Lower lobe of right lung (tissue), 2 donors: ENCODE measurements at regions not wholly inside any gene's neighbourhood (a gene's known extent, or its start where the extent isn't known, plus 50 kb on each side); places are given as distances from the start of the nearest gene placed in this dataset.

Source experiments
- ATAC-seq, 2 donors: fragments of 200-7000 bp; cut with Tn5 transposase; one replicate each; pipeline ENCODE4 v1.9.1; 2020 to 2022; ENCODE audit warnings: mild to moderate bottlenecking in 2 of 2, moderate library complexity in 2 of 2
- DNase-seq: peaks from one replicate; pipeline ENCODE4 v3.0.0-alpha.2; 2020
- H3K27ac ChIP-seq: fragments of 200-600 bp; one replicate; pipeline ENCODE4 v1.8.0; 2022
- H3K27me3 ChIP-seq: fragments of 200-600 bp; one replicate; pipeline ENCODE4 v1.8.0; 2022; ENCODE audit warnings: low read depth
- H3K36me3 ChIP-seq: fragments of 200-600 bp; one replicate; pipeline ENCODE4 v1.8.0; 2022; ENCODE audit warnings: mild to moderate bottlenecking
- H3K4me1 ChIP-seq: fragments of 200-600 bp; one replicate; pipeline ENCODE4 v1.8.0; 2022
- H3K4me3 ChIP-seq: fragments of 200-600 bp; one replicate; pipeline ENCODE4 v1.8.0; 2022; ENCODE audit warnings: mild to moderate bottlenecking
- H3K9me3 ChIP-seq: fragments of 200-600 bp; one replicate; pipeline ENCODE4 v1.8.0; 2022
- intact Hi-C: fragments of 100-400 bp; cut with DNase I; formaldehyde crosslinking; loops from one replicate; pipeline ENCODE4 v1.11.0; 2022
- TF ChIP-seq, protein P1 (sequence below): fragments of 200-600 bp; IDR thresholded peaks from one replicate; pipeline ENCODE4 v1.8.0; 2022; ENCODE audit warnings: antibody characterized with exemption, mild to moderate bottlenecking
- donor health status: DM: no; HTN: yes; CAD: no; lungs with severe emphysema.

DNA sequence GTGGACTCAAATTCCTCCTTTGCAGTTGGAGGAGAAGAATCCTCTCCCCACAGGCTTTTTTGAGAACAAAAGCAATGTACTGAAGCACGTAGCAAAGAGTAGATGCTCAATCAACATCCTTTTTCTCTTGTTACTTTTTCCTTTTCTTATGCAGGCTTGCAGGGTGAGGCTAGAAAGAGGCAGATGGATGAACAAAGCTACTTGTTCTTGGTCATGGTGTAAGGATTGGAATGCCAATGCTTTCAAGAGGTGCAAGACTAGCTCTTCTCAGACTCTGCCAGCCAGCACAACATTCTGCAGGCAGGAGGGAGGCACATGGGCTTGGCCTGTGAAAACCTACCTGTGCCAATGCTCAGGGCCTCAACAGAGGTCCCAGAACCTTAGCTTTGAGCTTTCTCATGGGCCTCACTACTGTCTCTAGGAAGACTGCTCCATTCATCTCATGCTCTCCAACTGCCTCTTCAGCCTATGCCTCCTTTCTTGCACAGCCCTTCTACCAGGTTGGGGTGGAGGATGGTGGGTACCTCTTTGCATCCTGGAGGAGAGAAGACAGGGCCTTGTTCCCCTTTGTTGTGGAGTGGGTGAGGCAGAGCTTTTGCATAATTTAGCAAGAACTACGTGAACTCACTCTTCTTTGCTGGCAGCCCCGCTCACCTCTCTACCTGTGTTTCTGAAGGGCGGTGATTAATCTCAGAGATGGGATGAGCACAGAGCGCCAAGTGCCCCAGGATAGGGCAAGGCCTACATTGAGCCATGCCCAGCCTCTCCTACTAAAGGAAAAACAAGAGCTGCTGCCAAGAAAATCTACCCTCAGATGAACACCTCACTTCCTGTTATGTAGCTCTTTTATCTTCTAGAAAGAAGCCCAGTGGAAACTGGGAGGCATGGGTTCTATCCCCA lies 1119.7 kb downstream of the VRK1 start:
- Histone ChIP-seq H3K4me1 (no peaks in the 10 kb centered on the region), H3K36me3 (no peaks in the 10 kb centered on the region), H3K27me3 (no peaks in the 10 kb centered on the region), H3K4me3 (no peak overlapping the region), H3K27ac (no peak overlapping the region), H3K9me3 (no peaks in the 10 kb centered on the region)
- TF ChIP-seq, protein P1, sequence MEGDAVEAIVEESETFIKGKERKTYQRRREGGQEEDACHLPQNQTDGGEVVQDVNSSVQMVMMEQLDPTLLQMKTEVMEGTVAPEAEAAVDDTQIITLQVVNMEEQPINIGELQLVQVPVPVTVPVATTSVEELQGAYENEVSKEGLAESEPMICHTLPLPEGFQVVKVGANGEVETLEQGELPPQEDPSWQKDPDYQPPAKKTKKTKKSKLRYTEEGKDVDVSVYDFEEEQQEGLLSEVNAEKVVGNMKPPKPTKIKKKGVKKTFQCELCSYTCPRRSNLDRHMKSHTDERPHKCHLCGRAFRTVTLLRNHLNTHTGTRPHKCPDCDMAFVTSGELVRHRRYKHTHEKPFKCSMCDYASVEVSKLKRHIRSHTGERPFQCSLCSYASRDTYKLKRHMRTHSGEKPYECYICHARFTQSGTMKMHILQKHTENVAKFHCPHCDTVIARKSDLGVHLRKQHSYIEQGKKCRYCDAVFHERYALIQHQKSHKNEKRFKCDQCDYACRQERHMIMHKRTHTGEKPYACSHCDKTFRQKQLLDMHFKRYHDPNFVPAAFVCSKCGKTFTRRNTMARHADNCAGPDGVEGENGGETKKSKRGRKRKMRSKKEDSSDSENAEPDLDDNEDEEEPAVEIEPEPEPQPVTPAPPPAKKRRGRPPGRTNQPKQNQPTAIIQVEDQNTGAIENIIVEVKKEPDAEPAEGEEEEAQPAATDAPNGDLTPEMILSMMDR: no peak
- DNase-seq (no peak), ATAC-seq (no peak)
- intact Hi-C loops: no loop called here

DNA sequence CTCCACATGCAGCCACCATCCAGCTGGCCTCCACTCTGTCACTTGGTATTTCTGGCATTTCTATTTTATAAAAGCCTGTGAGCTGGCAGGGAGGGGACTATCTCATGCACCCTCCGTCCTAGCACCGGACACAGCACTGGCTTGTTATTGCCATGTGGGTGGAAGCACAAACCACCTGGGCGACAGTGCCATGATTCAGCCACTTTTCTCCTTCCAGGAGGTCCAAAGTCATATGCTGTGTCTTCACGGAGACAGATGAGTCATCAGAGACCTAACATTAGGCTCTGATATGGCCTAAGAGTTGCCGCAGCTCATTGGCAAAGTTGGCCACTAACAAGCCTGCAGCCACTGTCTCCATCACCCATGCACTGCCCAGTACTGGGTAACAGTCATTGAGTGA lies 1123.0 kb downstream of the VRK1 start:
- Histone ChIP-seq H3K36me3 (no peaks in the 10 kb centered on the region), H3K9me3 (no peaks in the 10 kb centered on the region), H3K27ac (no peak overlapping the region), H3K4me1 (no peaks in the 10 kb centered on the region), H3K27me3 (no peaks in the 10 kb centered on the region), H3K4me3 (no peak overlapping the region)
- DNase-seq: no peak
- TF ChIP-seq, protein P1: no peak
- intact Hi-C loops: no loop called here
- no peak for ATAC-seq

DNA sequence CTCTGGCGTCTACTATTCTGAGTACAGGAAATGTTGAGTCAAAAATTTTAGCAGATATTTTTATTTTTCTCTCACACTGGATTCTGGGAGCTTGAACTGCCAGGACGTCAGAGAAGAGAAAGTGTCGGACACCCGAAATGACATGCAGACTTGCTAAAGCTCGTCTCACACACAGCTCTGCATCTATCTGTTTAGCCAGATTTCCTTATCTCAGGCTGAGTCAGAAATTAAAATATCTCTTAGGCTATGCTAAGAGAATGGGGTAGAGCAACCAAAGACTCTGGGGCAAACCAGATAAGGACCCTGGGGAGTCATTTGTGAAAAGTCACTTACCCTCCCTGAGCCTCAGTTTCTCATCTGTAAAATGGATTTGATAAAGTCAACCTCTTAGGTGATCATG lies 1124.1 kb downstream of the VRK1 start:
- Histone ChIP-seq H3K4me1 (no peaks in the 10 kb centered on the region), H3K27ac (no peak overlapping the region), H3K4me3 (no peak overlapping the region), H3K27me3 (no peaks in the 10 kb centered on the region), H3K9me3 (no peaks in the 10 kb centered on the region), H3K36me3 (no peaks in the 10 kb centered on the region)
- no peak for DNase-seq
- ATAC-seq: no peak
- TF ChIP-seq, protein P1: no peak
- intact Hi-C loops: no loop called here

DNA sequence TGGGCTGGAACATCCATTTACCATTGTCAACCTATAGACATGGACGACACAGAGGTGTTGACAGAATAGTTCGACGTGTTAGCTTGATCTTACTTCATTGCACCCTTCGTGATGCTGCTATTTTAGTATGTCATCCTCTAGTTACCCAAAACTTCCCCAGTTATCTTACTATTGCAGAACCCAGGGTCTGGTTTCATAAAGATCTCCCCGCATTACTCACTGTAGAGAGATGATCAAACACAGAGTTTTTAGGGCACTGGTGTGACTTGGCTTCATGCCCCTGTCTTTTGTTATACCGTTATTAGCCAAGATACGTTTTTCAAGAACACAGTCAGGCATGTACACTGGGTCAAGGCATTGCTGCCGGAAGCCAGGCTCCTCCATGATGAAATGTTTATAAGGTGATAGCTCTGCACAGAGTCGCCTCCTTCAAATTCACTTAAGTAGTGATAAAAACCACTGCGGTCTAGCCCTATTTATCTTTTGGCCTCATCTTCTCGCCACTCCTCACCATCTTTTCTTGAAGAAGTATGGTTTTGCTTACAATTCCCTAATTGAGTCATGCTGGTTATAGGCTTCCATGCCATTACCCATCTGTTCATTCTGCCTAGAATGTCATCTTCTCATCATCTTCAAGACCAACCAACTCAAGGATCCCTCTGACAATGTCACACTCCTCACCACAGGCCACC lies 1127.9 kb downstream of the VRK1 start:
- TF ChIP-seq, protein P1: no peak
- intact Hi-C loops: no loop called here
- Histone ChIP-seq H3K27ac (no peak overlapping the region), H3K4me3 (no peak overlapping the region), H3K36me3 (no peaks in the 10 kb centered on the region), H3K9me3 (no peaks in the 10 kb centered on the region), H3K4me1 (no peaks in the 10 kb centered on the region), H3K27me3 (no peaks in the 10 kb centered on the region)
- ATAC-seq (no peak), DNase-seq (no peak)

DNA sequence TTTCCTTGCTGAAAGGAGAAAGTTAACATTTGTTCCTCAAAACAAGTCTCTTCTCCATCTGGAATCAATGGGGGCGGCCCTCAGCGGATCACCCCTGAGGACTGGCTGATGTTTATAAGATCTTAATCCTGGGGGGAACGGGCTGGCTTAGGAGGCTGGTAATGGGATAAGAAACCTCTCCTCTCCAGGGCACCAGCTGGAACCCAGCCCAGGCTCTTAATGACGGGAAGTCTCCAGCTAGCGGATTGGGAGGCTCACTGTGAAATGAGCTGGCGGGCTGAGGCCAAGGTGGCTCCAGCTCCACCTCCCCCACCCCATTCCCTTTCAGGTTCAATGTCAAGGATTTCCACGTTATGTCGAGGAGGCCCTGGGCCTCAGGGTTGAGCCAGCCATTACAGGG lies 1133.0 kb downstream of the VRK1 start:
- no peaks in the 10 kb centered on the region for H3K4me1 ChIP-seq
- no peak for DNase-seq
- H3K36me3 ChIP-seq: no peaks in the 10 kb centered on the region
- intact Hi-C loops: no loop called here
- no peak for ATAC-seq
- H3K27ac ChIP-seq: no peak overlapping the region
- H3K27me3 ChIP-seq: no peaks in the 10 kb centered on the region
- no peak overlapping the region for H3K4me3 ChIP-seq
- TF ChIP-seq, protein P1: no peak
- no peaks in the 10 kb centered on the region for H3K9me3 ChIP-seq
